Stromal cell of bone marrow (primary cell): ENCODE measurements at regions not wholly inside any gene's neighbourhood (a gene's known extent, or its start where the extent isn't known, plus 50 kb on each side); places are given as distances from the start of the nearest gene placed in this dataset.
"Not testable (repeated sequence)": the region's sequence is repeated elsewhere in the genome, so short reads cannot be mapped to it uniquely, and the experiment has no call there.

Experiments used
- DNase-seq: peaks from one replicate; pipeline ENCODE4 v3.0.0-alpha.2; 2012; ENCODE audit warnings: low read depth

DNA sequence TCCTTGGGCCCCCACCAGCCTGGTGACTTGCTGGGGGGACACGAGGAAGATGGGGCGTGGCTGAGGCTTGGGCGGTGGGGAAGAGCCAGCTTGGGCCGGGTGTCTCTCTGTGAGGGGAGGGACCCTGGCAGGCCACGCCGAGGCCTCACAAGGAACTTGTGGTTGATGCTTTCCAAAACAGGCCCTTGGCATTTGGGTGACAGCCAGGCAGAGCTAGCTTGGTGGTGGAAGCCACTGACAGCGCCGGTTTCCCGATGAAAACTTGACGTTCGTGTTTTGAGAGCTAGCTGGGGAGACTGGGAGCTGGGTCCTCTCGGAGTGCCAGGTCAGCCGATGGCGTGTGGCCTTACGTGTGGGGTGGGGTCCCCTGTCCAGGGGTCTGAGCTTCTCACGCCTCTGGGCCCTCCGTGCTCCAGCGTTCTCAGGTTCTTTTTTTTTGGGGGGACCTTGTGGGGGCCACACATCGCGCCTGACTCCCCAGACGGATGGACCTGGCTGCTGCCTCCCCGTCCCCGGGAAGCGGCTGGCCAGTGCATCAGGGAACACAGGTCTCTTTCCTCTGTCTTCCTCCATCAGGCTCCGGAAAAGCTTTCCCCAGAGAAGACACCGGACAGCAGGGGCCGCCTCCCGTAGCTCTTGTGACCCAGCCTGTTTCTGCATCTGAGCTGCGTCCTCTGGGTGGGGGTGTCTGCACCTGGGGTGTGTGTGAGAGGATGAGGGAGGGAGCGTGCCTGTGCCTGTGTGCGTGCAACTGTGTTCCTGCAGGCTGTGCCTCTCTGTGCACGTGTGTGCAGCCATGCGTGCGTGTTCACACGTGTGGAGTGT is 129.3 kb upstream of the LPCAT1 start:
- DNase-seq: no peak

DNA sequence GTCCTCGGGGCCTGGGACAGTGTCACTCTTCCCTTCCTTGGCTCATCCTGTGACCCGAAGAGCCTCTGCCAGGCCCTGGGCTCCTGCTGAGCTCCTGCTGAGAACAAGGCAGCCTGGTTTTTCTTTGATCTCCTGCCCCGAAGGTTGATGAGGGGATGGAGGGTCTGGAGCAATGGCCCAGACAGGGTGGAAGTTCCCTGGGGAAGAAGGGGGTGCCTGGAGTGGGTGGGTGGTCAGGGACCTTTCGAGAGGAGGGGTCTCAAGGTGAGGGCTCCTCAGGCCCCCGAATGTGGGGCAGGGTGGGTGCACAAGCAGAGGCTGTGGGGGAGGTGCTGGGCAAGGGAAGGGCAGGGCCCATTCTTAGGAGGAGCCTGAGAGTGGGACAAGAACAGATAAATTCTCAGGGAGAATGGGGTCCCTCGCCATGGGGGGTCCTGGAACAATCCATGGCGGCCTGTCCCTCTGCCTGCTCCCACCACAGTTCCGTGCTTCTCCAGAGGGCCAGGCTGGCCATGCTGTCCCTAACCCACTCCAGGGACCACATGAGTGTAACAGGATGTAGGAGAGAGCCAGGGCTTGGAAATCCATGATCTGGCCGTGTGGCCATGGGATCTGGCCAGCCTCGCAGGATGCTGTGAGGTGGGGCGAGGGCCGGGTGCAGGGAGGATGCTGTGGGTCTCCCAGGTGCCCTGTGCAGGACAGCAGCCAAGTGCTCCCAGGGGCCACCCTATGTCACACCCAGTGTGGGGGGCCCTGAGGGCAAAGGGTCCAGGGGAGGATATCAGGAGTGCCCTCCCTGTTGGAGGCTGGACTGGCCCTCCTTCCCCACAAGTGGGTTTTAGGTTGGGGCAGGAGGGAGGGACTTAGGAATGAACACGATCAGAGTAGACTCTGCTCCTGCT is 128.5 kb upstream of the LPCAT1 start:
- DNase-seq: no peak

DNA sequence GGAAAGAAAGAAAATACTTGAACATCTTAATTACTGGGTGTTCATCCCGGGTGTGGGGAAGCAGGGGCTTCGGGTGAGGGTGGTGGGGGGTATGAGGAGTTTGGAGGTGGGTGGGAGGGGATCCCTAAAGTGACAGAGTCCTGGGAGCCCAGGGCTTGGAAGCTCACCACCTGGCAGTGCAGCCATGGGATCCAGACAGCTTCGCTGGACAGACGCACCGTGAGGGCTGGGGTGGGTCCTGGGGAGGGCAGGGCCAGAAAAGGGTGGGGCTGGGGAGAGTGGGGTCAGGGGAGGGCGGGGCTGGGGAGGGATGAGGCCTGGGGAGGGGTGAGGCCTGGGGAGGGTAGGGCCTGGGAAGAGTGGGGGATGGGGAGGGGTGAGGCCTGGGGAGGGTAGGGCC is 127.5 kb upstream of the LPCAT1 start:
- no peak for DNase-seq

DNA sequence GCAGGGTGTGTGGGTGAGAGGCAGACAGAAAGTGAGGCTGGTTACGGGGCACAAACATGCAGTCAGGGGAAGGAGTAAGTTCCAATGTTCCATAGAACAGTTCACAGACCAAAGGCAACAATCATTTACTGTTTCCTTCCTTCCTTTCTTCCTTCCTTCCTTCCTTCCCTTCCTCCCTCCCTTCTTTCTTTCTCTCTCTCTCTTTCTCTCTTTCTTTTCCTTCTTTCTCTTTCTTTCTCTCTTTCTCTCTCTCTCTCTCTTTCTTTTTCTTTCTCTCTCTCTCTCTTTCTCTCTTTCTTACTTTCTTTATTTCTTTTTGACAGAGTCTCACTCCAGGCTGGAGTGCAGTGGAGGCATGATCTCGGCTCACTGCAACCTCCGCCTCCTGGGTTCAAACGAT is 125.8 kb upstream of the LPCAT1 start:
- no peak for DNase-seq

DNA sequence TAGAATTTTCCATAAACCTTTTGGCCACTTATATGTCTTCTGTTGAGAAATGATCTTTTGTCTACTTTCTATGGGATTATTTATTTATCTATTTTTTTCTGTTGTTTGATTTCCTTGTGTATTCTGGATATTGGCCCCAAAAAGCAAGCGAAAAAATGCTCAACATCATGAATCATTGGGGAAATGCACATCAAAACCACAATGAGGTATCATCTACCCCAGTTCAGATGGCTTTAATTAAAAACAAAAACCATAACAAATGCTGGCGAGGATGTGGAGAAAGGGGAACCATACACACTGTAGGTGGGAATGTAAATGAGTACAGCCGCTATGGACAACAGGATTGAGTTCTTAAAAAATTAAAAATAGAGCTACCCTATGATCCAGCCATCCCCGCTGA is 125.0 kb upstream of the LPCAT1 start:
- DNase-seq: peak; percentile 32

DNA sequence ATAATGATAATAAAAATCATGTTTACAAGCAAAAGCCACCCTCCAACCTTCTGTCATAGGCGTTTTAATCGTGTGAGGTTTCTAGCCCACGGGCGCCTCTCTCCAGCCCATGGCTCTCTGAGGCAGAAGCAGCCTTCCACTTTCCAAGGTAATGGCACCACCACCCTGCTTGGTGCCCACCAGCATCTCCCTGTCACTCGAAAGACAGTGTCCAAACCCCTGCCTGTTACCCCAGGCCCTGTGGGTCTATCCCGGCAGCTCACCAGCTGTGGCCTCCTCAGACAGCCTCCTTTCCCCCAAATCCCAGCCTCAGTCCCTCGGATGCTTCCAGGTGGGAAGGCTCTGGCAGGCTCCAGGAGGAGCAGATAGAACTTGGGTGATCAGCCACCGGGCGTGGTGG is 123.8 kb upstream of the LPCAT1 start:
- DNase-seq: no peak

DNA sequence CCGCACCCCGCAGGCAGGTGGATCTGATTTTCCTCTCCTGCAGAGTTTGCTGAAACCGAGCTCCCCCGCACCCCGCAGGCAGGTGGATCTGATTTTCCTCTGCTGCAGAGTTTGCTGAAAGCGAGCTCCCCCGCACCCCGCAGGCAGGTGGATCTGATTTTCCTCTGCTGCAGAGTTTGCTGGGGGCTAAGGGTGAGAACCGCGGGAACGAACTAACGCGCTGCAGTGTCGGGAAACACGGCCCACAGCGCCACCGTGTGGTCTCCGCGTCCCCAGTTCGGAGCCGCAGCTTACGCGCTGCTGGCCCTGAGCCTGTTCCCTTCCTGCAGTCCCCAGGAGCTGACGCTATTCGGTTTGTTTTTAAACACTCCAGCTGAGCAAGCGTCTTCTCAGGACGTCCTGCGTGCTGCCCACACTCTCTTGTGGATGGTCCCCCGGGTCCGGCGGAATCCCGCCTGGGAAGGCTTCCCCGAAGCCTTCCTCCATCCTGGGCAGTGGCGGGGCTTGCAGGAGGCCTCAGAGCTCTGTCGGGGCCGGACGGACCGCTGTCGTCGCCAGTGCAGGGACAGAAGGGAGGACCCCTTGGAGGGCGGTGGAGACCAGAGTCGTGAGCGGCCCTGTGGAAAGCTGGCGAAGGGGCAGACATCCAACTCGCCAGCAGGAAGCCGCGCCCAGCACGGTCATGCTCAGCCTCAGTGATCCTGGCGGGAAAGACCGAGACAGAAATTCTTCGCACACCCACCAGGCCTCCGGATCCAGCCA is 121.2 kb upstream of the LPCAT1 start:
- peak; percentile 58 for DNase-seq

DNA sequence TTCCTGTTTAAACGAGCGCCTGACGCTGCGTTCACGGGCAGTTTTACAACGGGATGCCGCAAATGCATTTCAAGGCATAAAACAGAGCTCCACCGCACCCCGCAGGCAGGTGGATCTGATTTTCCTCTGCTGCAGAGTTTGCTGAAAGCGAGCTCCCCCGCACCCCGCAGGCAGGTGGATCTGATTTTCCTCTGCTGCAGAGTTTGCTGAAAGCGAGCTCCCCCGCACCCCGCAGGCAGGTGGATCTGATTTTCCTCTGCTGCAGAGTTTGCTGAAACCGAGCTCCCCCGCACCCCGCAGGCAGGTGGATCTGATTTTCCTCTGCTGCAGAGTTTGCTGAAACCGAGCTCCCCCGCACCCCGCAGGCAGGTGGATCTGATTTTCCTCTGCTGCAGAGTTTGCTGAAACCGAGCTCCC is 120.6 kb upstream of the LPCAT1 start:
- DNase-seq: not testable (repeated sequence)

DNA sequence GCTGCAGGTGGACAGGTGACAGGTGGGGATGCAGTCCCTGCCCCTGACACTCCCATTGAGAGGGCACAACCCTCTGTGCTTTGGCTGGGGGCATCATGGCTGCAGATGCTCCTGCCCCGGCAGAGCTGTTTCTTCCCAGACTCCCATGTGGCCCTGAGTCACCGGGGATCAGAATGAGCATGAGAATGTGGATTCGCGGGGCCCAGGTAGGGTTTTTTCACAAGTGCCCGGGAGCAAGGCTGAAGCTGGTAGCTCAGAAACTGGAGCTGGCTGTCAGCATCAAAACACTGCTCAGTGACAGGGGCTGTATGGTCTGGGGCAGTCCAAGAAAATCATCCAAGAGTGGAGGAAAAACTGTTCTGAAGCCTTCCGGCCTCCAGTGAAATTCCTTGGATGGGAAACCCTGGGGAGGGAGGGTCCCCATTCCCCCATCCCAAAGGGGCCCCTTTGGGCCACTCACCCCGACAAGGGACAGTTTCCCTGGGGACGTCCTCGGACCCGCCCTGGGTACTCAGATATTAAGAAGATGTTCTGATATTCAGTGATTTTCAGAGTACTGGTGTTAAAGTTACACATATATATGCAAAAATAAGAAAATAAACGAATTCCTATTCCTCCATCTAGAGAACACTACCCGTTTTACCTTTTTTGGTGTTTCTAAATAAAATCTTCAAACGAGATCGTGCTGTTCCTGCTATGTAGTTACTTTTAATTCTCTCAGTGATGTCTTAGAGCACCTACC is 120.1 kb upstream of the LPCAT1 start:
- DNase-seq: no peak

DNA sequence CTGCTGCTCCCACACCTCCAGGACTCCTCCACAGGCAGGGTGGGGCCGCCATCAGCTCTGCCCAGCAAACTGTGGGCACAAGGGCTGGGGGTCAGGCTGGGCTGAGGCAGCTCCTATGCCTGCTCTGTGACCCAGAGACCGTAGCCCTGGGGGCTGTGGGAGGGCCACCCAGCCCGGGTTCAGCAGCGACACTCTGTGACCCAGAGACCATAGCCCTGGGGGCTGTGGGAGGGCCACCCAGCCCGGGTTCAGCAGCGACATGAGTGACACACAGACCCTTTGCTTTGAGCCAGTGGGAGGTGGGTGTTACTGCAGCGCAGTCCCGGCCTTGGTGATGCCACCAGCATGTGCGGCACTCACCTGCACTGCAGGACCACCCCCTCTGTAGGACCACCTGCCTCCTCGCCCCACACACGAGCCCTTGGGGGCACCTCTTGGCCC is 118.9 kb upstream of the LPCAT1 start:
- DNase-seq: no peak

DNA sequence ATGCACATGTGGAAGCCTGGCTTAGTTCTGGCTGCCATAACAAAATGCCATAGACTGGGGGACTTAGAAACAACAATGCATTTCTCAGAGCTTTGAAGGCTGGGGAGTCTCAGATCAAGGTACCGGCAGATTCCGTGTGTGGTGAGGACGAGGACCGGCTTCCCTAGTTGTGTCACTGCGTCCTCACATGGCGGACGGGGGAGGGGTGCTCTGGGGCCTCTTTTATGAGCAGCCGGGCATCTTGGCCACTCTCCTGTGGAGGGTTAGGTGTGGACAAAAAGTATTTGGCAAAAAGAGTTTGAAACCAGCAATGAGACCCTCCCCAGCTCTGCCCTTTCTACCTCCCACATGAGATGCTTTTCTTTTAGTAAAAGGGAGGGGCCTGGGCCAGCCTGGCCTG is 118.5 kb upstream of the LPCAT1 start:
- DNase-seq: no peak

DNA sequence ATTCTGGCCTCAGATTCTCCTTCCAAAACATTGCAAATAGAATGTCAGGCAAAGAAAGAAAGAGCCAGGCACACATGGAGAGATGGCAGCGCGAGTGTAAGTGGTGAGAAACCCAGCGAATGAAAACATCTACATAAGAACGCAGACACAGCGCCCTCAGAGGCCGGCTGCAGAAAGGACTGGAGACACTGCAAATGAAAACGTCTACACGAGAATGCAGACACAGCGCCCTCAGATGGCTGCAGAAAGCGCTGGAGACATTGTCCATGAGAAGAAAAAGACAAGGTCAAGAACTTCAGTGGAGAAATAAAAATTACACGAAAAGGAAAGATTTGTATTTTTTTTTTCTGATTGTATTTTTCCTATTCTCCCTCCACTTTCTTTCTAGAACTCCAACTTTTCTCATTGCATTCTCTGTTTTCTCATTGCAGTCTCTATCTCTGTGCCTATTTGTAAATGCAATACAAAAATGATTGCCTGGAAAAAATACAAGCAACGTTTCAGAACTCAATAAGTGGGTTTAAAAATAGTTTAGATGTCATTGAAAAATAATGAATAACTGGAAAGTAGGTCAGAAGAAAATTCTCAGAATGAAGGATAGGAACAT is 117.9 kb upstream of the LPCAT1 start:
- peak; percentile 89 for DNase-seq

DNA sequence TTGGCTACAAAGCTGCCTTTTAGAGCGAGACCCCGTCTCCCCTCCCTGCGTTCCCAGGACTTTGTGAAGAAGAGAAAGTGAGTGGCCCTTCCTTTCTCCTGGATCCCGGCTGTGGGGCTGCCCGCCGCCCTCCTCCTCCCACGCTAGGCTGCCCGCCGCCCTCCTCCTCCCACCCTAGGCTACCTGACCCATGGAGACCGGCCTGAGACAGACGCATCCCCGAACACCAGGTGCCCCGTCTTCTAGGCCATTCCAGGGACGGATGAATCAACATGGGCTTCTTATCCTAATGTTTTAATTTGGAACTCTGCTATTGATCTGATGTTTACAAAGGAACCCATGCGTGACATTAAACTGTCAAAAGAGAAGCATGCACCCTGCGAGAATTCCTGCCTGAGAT is 117.3 kb upstream of the LPCAT1 start:
- DNase-seq: no peak

DNA sequence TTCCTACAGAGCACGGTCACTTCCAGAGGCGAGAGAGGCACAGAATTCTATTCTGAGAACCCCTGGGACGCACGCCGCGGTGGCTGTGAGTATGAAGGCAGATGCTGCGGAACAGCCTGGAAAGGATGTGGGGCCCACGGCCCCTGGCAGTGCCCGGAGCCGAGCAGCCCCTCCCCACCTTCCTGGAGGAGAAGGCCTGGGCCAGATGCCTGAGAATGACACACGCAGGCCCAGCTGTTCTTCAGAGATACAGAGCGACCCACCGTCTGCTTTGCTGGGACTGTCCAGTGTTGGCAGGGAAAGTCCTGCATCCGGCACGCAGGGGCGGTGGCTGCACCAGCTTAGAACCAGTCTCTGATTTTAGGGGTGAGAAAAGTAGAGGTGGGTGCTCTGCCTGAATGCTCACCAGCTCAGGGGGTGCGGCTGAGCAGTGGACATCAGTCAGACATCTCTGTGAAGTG is 116.7 kb upstream of the LPCAT1 start:
- no peak for DNase-seq

DNA sequence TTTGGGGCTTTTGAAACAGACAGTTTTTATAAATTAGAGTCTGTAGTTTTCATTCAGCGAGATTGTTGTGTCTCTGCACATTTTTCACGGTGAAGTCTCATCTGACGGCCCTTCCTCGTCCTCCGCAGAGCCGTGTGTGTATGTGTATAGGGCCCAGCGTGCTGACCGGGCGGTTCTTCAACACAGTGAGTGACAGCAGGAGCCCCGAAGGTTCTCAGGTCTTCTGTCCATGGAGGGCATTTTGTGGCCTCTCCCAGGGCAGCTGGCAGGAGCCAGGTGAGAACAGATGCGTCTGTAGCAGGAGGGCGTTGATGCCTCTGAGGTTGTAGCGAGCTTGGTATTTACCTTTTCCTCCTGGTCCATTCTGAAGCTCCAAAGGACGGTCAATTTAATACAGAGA is 116.0 kb upstream of the LPCAT1 start:
- no peak for DNase-seq

DNA sequence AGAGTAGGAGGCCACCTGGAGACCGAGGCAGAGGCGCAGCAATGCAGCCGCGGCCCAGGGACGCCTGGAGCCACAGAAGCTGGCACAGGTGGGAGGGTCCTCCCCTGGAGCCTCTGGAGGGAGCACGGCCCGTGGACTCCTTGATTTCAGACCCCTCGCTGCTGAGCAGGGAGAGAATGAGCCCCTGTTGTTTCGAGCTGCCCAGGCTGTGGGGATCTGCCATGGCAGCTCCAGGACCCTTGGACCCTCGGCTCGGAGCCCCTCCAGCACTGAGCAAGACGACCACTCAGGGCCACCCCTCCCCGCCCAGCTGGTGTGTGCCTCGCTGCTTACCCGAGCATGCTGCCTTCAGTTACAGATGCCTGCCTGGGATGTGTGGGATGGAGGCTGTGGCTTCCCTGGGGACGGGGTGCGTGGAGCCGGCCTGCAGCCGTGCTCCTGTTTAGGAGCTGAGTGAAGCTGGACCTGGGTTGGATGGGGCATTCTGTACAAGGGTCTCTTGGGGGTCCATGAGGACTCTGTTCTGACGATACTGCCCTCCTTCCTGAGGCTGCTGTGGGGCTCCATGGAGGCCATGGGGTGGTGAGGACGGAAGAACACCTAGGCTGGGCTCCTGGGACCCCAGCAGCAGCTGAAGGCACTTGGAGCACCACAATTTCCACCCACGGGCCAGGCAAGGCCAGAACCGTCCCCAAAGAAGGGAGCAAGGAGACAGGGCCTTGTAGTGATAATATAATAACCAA is 115.1 kb upstream of the LPCAT1 start:
- no peak for DNase-seq

DNA sequence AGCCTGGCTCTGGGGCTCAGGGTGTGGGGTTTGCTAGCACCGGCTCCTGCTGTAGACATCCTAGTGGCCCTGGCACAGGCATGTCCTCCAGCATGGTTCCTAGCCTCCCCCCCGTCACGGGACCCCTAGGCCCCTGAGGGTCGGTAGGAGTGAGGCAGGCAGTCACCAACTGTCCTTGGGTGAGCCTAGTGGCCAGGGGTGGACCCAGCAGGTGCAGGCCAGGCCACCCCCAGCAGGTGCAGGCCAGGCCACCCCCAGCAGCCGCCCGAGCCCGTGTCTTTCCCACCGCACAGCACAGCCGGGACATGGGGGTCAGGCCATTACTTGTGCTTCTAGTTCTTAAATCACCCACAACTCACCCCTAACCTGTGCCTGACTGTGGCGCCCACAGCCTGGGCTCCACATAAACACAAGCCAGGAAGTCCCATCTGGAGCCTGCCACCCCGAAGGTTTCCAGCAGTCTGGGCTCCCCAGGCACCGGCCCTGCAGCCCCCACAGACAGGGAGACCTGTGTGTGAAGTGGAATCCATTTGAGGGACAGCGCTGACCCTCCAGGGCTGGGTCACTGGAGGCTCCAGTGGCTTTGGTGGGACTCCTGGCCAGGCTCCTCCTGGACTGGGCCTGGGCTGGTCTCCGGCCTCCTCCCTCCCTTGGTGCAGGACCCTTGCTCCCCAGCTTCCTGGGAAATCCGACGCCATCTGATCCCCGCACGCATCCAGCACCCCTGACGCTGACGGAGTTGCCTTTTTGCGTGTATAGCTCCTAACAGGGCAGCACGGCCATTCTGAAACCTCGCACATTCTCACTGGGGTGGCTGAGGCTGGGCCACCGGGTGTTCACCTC is 114.1 kb upstream of the LPCAT1 start:
- DNase-seq: no peak

DNA sequence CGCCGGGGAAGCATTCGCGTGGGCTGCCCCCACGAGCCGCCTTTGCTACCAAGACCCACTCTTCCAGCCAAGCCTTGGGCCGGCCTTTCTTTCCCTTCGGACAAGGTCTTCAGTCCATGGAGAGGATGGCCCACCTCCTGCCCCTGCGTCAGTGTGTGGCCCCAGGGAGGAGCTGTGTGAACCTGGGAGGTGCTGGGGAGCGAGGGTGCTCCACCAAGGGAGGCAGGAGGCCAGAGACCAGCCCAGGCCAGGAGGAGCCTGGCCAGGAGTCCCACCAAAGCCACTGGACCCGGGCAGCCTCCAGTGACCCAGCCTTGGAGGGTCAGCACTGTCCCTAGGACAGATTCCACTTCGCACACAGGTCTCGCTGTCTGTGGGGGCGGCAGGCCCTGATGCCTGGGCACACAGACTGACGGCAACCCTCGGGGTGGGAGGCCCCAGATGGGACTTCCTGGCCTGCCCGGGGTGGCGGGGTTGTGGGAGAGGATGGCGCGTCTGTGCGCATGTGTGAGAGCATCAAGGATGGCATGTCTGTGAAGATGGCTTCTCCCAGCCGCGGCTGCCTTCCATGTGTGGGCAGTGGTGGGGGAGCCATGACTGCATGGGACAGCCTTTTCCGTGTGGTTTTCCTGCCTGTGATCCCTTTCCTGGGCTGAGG is 113.3 kb upstream of the LPCAT1 start:
- no peak for DNase-seq

DNA sequence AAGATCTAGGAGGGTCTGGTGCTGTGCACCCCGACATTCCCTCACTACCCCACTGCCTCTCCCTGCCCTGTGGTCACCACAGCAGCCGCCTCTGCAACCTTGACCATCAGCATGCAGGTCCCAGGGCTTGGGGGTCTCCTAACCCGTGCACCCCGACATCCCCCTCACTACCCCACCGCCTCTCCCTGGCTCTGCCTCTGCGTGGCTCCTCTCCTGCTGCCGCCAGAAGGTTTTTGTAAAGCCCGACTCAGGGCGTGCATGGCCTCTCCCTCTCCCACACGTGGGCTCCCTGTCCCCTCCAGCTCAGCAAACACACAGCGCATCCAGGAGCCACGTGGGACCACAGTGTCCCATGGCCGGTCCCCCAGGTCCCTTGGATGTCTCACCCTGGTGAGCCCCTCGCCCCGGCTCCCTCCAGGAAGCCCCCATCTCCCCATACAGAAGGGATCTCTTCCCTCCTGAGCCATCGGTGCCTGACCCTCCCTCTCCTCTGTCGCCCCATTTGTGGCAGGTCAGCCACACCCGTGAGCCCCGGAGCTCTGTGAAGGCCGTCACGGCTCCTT is 112.5 kb upstream of the LPCAT1 start:
- not testable (repeated sequence) for DNase-seq
